Astrocyte (in vitro differentiated cells and primary cell): ENCODE measurements at regions not wholly inside any gene's neighbourhood (a gene's known extent, or its start where the extent isn't known, plus 50 kb on each side); places are given as distances from the start of the nearest gene placed in this dataset.

ENCODE experiments used
- DNase-seq: peaks from one replicate; pipeline ENCODE4 v3.0.0-alpha.2; 2010; ENCODE audit warnings: low read depth
- FAIRE-seq: peaks from 2 replicates; lab custom pipeline; 2011; peaks lifted over from hg19 to GRCh38; lab: Jason Lieb, UNC
- H2AFZ ChIP-seq: 2 replicates; pipeline ENCODE4 v1.6.0; 2012; ENCODE audit warnings: low read depth, low read length, inconsistent platforms
- H3K27ac ChIP-seq: 2 replicates; pipeline ENCODE4 v1.5.1; 2011; ENCODE audit warnings: low read depth, low read length, inconsistent platforms
- H3K27me3 ChIP-seq: 2 replicates; pipeline ENCODE4 v1.6.0; 2011; ENCODE audit warnings: low read length, inconsistent platforms; ENCODE audit not compliant: insufficient read depth
- H3K36me3 ChIP-seq: 2 replicates; pipeline ENCODE4 v1.5.1; 2011; ENCODE audit warnings: low read length, inconsistent platforms; ENCODE audit not compliant: insufficient read depth
- H3K4me1 ChIP-seq: 2 replicates; pipeline ENCODE4 v1.5.1; 2011; ENCODE audit warnings: low read length, inconsistent platforms; ENCODE audit not compliant: insufficient read depth
- H3K4me2 ChIP-seq: 2 replicates; pipeline ENCODE4 v1.6.0; 2012; ENCODE audit warnings: low read length, inconsistent platforms
- H3K4me3 ChIP-seq: 2 replicates; pipeline ENCODE4 v1.5.1; 2011; ENCODE audit warnings: low read depth, mild to moderate bottlenecking, low read length, inconsistent platforms; ENCODE audit not compliant: insufficient read depth
- H3K79me2 ChIP-seq: 2 replicates; pipeline ENCODE4 v1.6.0; 2012; ENCODE audit warnings: mild to moderate bottlenecking, low read length, inconsistent platforms; ENCODE audit not compliant: insufficient read depth
- H3K9ac ChIP-seq: 2 replicates; pipeline ENCODE4 v1.6.0; 2012; ENCODE audit warnings: mild to moderate bottlenecking, low read length, inconsistent platforms
- H3K9me3 ChIP-seq: 2 replicates; pipeline ENCODE4 v1.5.1; 2012; ENCODE audit warnings: low read depth, mild to moderate bottlenecking, low read length, inconsistent platforms; ENCODE audit not compliant: insufficient read depth
- H4K20me1 ChIP-seq: 2 replicates; pipeline ENCODE4 v1.6.0; 2012; ENCODE audit warnings: low read length, inconsistent platforms; ENCODE audit not compliant: insufficient read depth
- H3K27ac Mint-ChIP-seq: one replicate; pipeline ENCODE4 v1.8.0; 2021; ENCODE audit warnings: mild to moderate bottlenecking, mixed read lengths; ENCODE audit not compliant: unreplicated experiment
- H3K27me3 Mint-ChIP-seq: one replicate; pipeline ENCODE4 v1.8.0; 2021; ENCODE audit warnings: low read depth, mixed read lengths; ENCODE audit not compliant: unreplicated experiment
- H3K36me3 Mint-ChIP-seq: one replicate; pipeline ENCODE4 v1.8.0; 2021; ENCODE audit warnings: low read depth, mixed read lengths; ENCODE audit not compliant: unreplicated experiment
- H3K4me1 Mint-ChIP-seq: one replicate; pipeline ENCODE4 v1.8.0; 2021; ENCODE audit warnings: low read depth, mixed read lengths; ENCODE audit not compliant: unreplicated experiment
- H3K4me3 Mint-ChIP-seq: one replicate; pipeline ENCODE4 v1.8.0; 2021; ENCODE audit warnings: mild to moderate bottlenecking, moderate library complexity, mixed read lengths; ENCODE audit not compliant: unreplicated experiment
- H3K9me3 Mint-ChIP-seq: one replicate; pipeline ENCODE4 v1.8.0; 2021; ENCODE audit warnings: mild to moderate bottlenecking, mixed read lengths; ENCODE audit not compliant: unreplicated experiment
- EZH2 ChIP-seq: IDR thresholded peaks from 2 replicates; pipeline ENCODE4 v1.6.1; 2012; ENCODE audit warnings: mild to moderate bottlenecking, low read length, inconsistent platforms; ENCODE audit not compliant: insufficient read depth
- TF ChIP-seq, protein P1 (sequence below): IDR thresholded peaks from 2 replicates; pipeline ENCODE4 v1.5.1; 2011; ENCODE audit warnings: low read depth, mild to moderate bottlenecking, inconsistent platforms, low read length, moderate library complexity; ENCODE audit not compliant: insufficient read depth

DNA sequence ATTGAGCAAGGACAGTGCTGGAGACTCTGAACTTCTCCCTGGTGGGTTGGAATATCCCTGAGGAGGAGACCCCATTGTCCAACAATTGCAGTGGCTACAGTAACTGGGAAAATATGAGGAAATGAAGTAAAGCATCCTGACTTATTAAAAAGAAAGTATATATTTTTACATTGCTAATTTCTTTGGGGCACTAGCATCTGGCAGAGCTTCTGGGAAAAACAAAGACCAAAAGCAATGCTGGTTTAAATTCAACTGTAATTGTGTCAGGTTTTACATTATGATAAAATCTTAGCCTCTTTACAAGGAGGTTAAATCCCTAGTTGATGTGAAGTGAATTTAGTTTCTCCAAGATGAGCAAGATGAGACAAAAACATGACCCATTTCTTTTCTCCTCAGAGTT, 454.0 kb upstream of the RBMS3 start:
- peaks cover 3% of the 10 kb centered on the region for H3K9me3 Mint-ChIP-seq
- Histone ChIP-seq H3K9ac (no peak overlapping the region), H3K27me3 (no peaks in the 10 kb centered on the region), H3K27ac (no peak overlapping the region), H3K79me2 (no peaks in the 10 kb centered on the region), H3K9me3 (no peaks in the 10 kb centered on the region), H4K20me1 (no peaks in the 10 kb centered on the region), H3K4me1 (no peaks in the 10 kb centered on the region), H3K4me3 (no peak overlapping the region), H3K4me2 (no peak overlapping the region), H2AFZ (no peak overlapping the region), H3K36me3 (no peaks in the 10 kb centered on the region)
- H3K4me3 Mint-ChIP-seq = no peak overlapping the region
- H3K27me3 Mint-ChIP-seq = no peaks in the 10 kb centered on the region
- H3K36me3 Mint-ChIP-seq = peaks cover 1% of the 10 kb centered on the region
- DNase-seq (no peak), FAIRE-seq (no peak)
- no peaks in the 10 kb centered on the region for H3K4me1 Mint-ChIP-seq
- H3K27ac Mint-ChIP-seq = no peak overlapping the region
- TF ChIP-seq EZH2 = no peak
- TF ChIP-seq, protein P1, sequence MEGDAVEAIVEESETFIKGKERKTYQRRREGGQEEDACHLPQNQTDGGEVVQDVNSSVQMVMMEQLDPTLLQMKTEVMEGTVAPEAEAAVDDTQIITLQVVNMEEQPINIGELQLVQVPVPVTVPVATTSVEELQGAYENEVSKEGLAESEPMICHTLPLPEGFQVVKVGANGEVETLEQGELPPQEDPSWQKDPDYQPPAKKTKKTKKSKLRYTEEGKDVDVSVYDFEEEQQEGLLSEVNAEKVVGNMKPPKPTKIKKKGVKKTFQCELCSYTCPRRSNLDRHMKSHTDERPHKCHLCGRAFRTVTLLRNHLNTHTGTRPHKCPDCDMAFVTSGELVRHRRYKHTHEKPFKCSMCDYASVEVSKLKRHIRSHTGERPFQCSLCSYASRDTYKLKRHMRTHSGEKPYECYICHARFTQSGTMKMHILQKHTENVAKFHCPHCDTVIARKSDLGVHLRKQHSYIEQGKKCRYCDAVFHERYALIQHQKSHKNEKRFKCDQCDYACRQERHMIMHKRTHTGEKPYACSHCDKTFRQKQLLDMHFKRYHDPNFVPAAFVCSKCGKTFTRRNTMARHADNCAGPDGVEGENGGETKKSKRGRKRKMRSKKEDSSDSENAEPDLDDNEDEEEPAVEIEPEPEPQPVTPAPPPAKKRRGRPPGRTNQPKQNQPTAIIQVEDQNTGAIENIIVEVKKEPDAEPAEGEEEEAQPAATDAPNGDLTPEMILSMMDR = no peak

- no peak overlapping the region for H3K9ac ChIP-seq
- TF ChIP-seq, protein P1 = no peak
- TF ChIP-seq EZH2 = no peak
- no peak for DNase-seq
- H3K4me2 ChIP-seq = peak overlapping the region; percentile 31
- Mint-ChIP-seq H3K27me3 (peaks cover 4% of the 10 kb centered on the region), H3K4me3 (no peak overlapping the region), H3K36me3 (peaks cover 1% of the 10 kb centered on the region), H3K27ac (no peak overlapping the region), H3K9me3 (peaks cover 3% of the 10 kb centered on the region), H3K4me1 (peaks cover 4% of the 10 kb centered on the region)
- H2AFZ ChIP-seq = peak overlapping the region; percentile 61
- no peaks in the 10 kb centered on the region for H3K4me1 ChIP-seq
- no peaks in the 10 kb centered on the region for H4K20me1 ChIP-seq
- no peak overlapping the region for H3K4me3 ChIP-seq
- H3K27me3 ChIP-seq = peaks cover 6% of the 10 kb centered on the region
- no peaks in the 10 kb centered on the region for H3K79me2 ChIP-seq
- no peaks in the 10 kb centered on the region for H3K36me3 ChIP-seq
- H3K27ac ChIP-seq = no peak overlapping the region
- peaks cover 2% of the 10 kb centered on the region for H3K9me3 ChIP-seq
- FAIRE-seq = no peak
Observed at GRCh38 chr3:28835249-28835648, 445.6 kb upstream of the RBMS3 start.

DNA sequence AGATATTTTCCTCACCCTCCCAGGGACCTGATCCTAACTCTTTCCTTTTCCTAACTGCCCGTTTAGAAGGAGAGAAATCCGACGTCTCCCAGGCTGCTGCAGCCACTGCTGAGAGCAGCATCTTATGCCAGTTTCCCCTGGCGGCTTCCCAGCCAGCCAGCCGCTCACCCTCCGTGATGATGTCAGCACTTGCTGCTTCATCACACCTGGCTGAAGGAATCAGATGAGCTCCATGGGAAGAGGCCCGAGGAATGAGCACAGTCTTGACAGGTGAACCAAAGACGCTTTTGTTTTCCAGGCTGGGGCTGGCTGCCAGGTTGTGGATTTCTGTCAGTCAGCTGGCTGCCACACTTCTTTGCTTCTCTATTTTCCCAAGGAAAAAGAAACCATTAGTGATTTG, 445.1 kb upstream of the RBMS3 start:
- TF ChIP-seq EZH2 = no peak
- TF ChIP-seq, protein P1 = no peak
- DNase-seq = no peak
- H3K4me3 ChIP-seq = no peak overlapping the region
- FAIRE-seq = no peak
- H3K4me1 Mint-ChIP-seq = peaks cover 4% of the 10 kb centered on the region
- H4K20me1 ChIP-seq = no peaks in the 10 kb centered on the region
- H3K4me3 Mint-ChIP-seq = no peak overlapping the region
- no peaks in the 10 kb centered on the region for H3K36me3 ChIP-seq
- no peak overlapping the region for H3K27ac ChIP-seq
- peak overlapping the region; percentile 31 for H3K4me2 ChIP-seq
- H3K9ac ChIP-seq = no peak overlapping the region
- peaks cover 4% of the 10 kb centered on the region for H3K27me3 Mint-ChIP-seq
- no peaks in the 10 kb centered on the region for H3K79me2 ChIP-seq
- H3K27ac Mint-ChIP-seq = no peak overlapping the region
- H3K9me3 ChIP-seq = peaks cover 2% of the 10 kb centered on the region
- H3K4me1 ChIP-seq = no peaks in the 10 kb centered on the region
- H3K9me3 Mint-ChIP-seq = no peaks in the 10 kb centered on the region
- H3K27me3 ChIP-seq = peaks cover 6% of the 10 kb centered on the region
- peak overlapping the region; percentile 61 for H2AFZ ChIP-seq
- H3K36me3 Mint-ChIP-seq = peaks cover 1% of the 10 kb centered on the region
